ENCODE measurements at regions not wholly inside any gene's neighbourhood (a gene's known extent, or its start where the extent isn't known, plus 50 kb on each side); places are given as distances from the start of the nearest gene placed in this dataset.
"Not testable (repeated sequence)": the region's sequence is repeated elsewhere in the genome, so short reads cannot be mapped to it uniquely, and the experiment has no call there.

- DNase-seq (ENCODE audit: unreplicated experiment): no peak
- H3K27ac Mint-ChIP-seq (ENCODE audit: low read depth, unreplicated experiment): no peak overlapping the region
- H3K4me3 Mint-ChIP-seq (ENCODE audit: unreplicated experiment): no peak overlapping the region
- no peaks in the 10 kb centered on the region for H3K4me1 Mint-ChIP-seq (ENCODE audit: insufficient read depth, unreplicated experiment)
- CTCF ChIA-PET: no interaction called here
- H3K36me3 Mint-ChIP-seq (ENCODE audit: insufficient read depth, unreplicated experiment): no peaks in the 10 kb centered on the region
- POLR2A ChIA-PET: no interaction called here
- TF ChIP-seq CTCF (IDR thresholded peaks at IDR 0.05; ENCODE audit: unreplicated experiment): no peak
- intact Hi-C loops (cut with micrococcal nuclease): no loop called here
- H3K27me3 Mint-ChIP-seq (ENCODE audit: insufficient read depth, unreplicated experiment): peaks cover 11% of the 10 kb centered on the region
- no TSS peak for BruUV-seq (replicated peaks)
- H3K9me3 Mint-ChIP-seq (ENCODE audit: unreplicated experiment): no peaks in the 10 kb centered on the region
Measured at GRCh38 chr22:17302616-17303015, 66.6 kb upstream of the CECR2 start.

- H3K4me3 Mint-ChIP-seq (ENCODE audit: unreplicated experiment): no peak overlapping the region
- peaks cover 28% of the 10 kb centered on the region for H3K27me3 Mint-ChIP-seq (ENCODE audit: insufficient read depth, unreplicated experiment)
- no peak for DNase-seq (ENCODE audit: unreplicated experiment)
- no peak for TF ChIP-seq CTCF (IDR thresholded peaks at IDR 0.05; ENCODE audit: unreplicated experiment)
- no TSS peak for BruUV-seq (replicated peaks)
- no peaks in the 10 kb centered on the region for H3K4me1 Mint-ChIP-seq (ENCODE audit: insufficient read depth, unreplicated experiment)
- no peaks in the 10 kb centered on the region for H3K9me3 Mint-ChIP-seq (ENCODE audit: unreplicated experiment)
- ChIA-PET POLR2A (no interaction called here), CTCF (no interaction called here)
- H3K36me3 Mint-ChIP-seq (ENCODE audit: insufficient read depth, unreplicated experiment): no peaks in the 10 kb centered on the region
- no peak overlapping the region for H3K27ac Mint-ChIP-seq (ENCODE audit: low read depth, unreplicated experiment)
- intact Hi-C loops (cut with micrococcal nuclease): no loop called here
Measured at GRCh38 chr22:17300926-17301325, 68.3 kb upstream of the CECR2 start.

GRCh38 chr22:17298805-17299502 is 70.3 kb upstream of the CECR2 start:
- H3K36me3 Mint-ChIP-seq (ENCODE audit: insufficient read depth, unreplicated experiment); H3K4me3 Mint-ChIP-seq (ENCODE audit: unreplicated experiment); H3K9me3 Mint-ChIP-seq (ENCODE audit: unreplicated experiment); H3K27ac Mint-ChIP-seq (ENCODE audit: low read depth, unreplicated experiment); CTCF ChIA-PET; intact Hi-C loops (cut with micrococcal nuclease); BruUV-seq (replicated peaks); H3K4me1 Mint-ChIP-seq (ENCODE audit: insufficient read depth, unreplicated experiment); DNase-seq (ENCODE audit: unreplicated experiment): not testable (repeated sequence)
- POLR2A ChIA-PET: interaction anchor here (0.6 to 0.7 kb wide), 2 partner anchors 15 to 18 kb away, joined by 3 read pairs; no protein-coding TSS in a partner anchor
- peaks cover 37% of the 10 kb centered on the region for H3K27me3 Mint-ChIP-seq (ENCODE audit: insufficient read depth, unreplicated experiment)

- CTCF ChIA-PET: interaction anchor here (0.6 to 0.8 kb wide), 2 partner anchors 114 to 279 kb away, joined by 3 to 4 read pairs; no protein-coding TSS in a partner anchor
- no TSS peak for BruUV-seq (replicated peaks)
Measured at GRCh38 chr22:17285656-17286055, 66.4 kb upstream of the ADA2 start.

More at GRCh38 chr22:17285656-17286055, 66.4 kb upstream of the ADA2 start:
- intact Hi-C loops (cut with micrococcal nuclease): no loop called here
- DNase-seq (ENCODE audit: unreplicated experiment): no peak
- no peak overlapping the region for H3K27ac Mint-ChIP-seq (ENCODE audit: low read depth, unreplicated experiment)
- POLR2A ChIA-PET: no interaction called here
- H3K4me1 Mint-ChIP-seq (ENCODE audit: insufficient read depth, unreplicated experiment): no peaks in the 10 kb centered on the region
- H3K36me3 Mint-ChIP-seq (ENCODE audit: insufficient read depth, unreplicated experiment): no peaks in the 10 kb centered on the region
- H3K9me3 Mint-ChIP-seq (ENCODE audit: unreplicated experiment): no peaks in the 10 kb centered on the region
- H3K4me3 Mint-ChIP-seq (ENCODE audit: unreplicated experiment): no peak overlapping the region
- no peak for TF ChIP-seq CTCF (IDR thresholded peaks at IDR 0.05; ENCODE audit: unreplicated experiment)
- peaks cover 19% of the 10 kb centered on the region for H3K27me3 Mint-ChIP-seq (ENCODE audit: insufficient read depth, unreplicated experiment)

Measured in MCF 10A (cell line).